OCI-LY7 (cell line): ENCODE measurements at regions not wholly inside any gene's neighbourhood (a gene's known extent, or its start where the extent isn't known, plus 50 kb on each side); places are given as distances from the start of the nearest gene placed in this dataset.

Experiments
- BruUV-seq: library from RNA; stranded (reverse); fragments of 400-500 nt; replicated peaks from 2 replicates; lab custom pipeline; 2021; lab: Mats Ljungman, UMichigan
- CTCF ChIA-PET: fragments of 300-600 bp; sonication (Branson Sonifier 250); formaldehyde crosslinking; loops from one replicate; lab custom pipeline; 2022; ENCODE audit warnings: antibody characterized with exemption; ENCODE audit not compliant: unreplicated experiment; lab: Charles Lee
- POLR2A ChIA-PET: fragments of 300-600 bp; sonication (Branson Sonifier 250); formaldehyde crosslinking; loops from one replicate; lab custom pipeline; 2022; ENCODE audit warnings: antibody characterized with exemption; lab: Charles Lee
- DNase-seq: peaks from one replicate; pipeline ENCODE4 v3.0.0-alpha.2; 2015; ENCODE audit warnings: low spot score
- H2AFZ ChIP-seq: fragments of 200-600 bp; sonication (generic), shearing (Covaris generic); 2 replicates; pipeline ENCODE4 v1.6.1; 2014; ENCODE audit warnings: mild to moderate bottlenecking, antibody characterized with exemption, low read length, moderate library complexity
- H3K27ac ChIP-seq: fragments of 200-600 bp; sonication (generic); 2 replicates; pipeline ENCODE4 v1.5.1; 2014; ENCODE audit warnings: mixed run types, low read depth, mild to moderate bottlenecking, moderate library complexity, low read length, inconsistent platforms; ENCODE audit not compliant: poor library complexity, severe bottlenecking
- H3K36me3 ChIP-seq: fragments of 200-600 bp; sonication (generic); 2 replicates; pipeline ENCODE4 v1.6.1; 2014; ENCODE audit warnings: mild to moderate bottlenecking, antibody characterized with exemption, low read length, moderate library complexity, mixed read lengths; ENCODE audit not compliant: insufficient read depth
- H3K4me1 ChIP-seq: fragments of 200-600 bp; sonication (generic); 2 replicates; pipeline ENCODE4 v1.5.1; 2014; ENCODE audit warnings: mild to moderate bottlenecking, low read length; ENCODE audit not compliant: insufficient read depth, poor library complexity, severe bottlenecking
- H3K4me2 ChIP-seq: fragments of 200-600 bp; sonication (generic); 2 replicates; pipeline ENCODE4 v1.6.1; 2014; ENCODE audit warnings: mild to moderate bottlenecking, low read length
- H3K4me3 ChIP-seq: fragments of 200-600 bp; sonication (generic); 2 replicates; pipeline ENCODE4 v1.5.1; 2014; ENCODE audit warnings: mild to moderate bottlenecking, low read depth, low read length; ENCODE audit not compliant: poor library complexity, severe bottlenecking
- H3K79me2 ChIP-seq: fragments of 200-600 bp; sonication (generic); 2 replicates; pipeline ENCODE4 v1.6.1; 2016; ENCODE audit warnings: low read depth, mild to moderate bottlenecking, low read length, moderate library complexity, mixed read lengths; ENCODE audit not compliant: insufficient read depth
- H3K9me2 ChIP-seq: fragments of 200-600 bp; sonication (generic); 2 replicates; pipeline ENCODE4 v1.6.1; 2016; ENCODE audit warnings: mild to moderate bottlenecking, low read length, mixed read lengths; ENCODE audit not compliant: insufficient read depth
- H3K9me3 ChIP-seq: fragments of 200-600 bp; sonication (generic); 2 replicates; pipeline ENCODE4 v1.6.1; 2014; ENCODE audit warnings: mild to moderate bottlenecking, mixed run types, low read length, mixed read lengths
- H4K20me1 ChIP-seq: fragments of 200-600 bp; sonication (generic); 2 replicates; pipeline ENCODE4 v1.6.1; 2014; ENCODE audit warnings: mild to moderate bottlenecking, antibody characterized with exemption, low read length, moderate library complexity, mixed read lengths; ENCODE audit not compliant: insufficient read depth
- EZH2phosphoT487 ChIP-seq: fragments of 200-600 bp; sonication (generic); IDR thresholded peaks from 2 replicates; pipeline ENCODE4 v1.6.1; 2018; ENCODE audit warnings: low read depth, borderline replicate concordance, mild to moderate bottlenecking, mixed run types, antibody characterized with exemption, low read length, moderate library complexity, mixed read lengths
- intact Hi-C: fragments of 100-400 bp; cut with micrococcal nuclease; formaldehyde crosslinking; loops from one replicate; pipeline ENCODE4 v1.10.0; 2022; ENCODE audit not compliant: unreplicated experiment
- TF ChIP-seq, protein P1 (sequence below): fragments of 200-600 bp; sonication (generic); conservative IDR thresholded peaks from 2 replicates; pipeline ENCODE4 v1.5.1; 2014; ENCODE audit warnings: mild to moderate bottlenecking, antibody characterized with exemption, low read length, moderate library complexity, mixed read lengths

DNA sequence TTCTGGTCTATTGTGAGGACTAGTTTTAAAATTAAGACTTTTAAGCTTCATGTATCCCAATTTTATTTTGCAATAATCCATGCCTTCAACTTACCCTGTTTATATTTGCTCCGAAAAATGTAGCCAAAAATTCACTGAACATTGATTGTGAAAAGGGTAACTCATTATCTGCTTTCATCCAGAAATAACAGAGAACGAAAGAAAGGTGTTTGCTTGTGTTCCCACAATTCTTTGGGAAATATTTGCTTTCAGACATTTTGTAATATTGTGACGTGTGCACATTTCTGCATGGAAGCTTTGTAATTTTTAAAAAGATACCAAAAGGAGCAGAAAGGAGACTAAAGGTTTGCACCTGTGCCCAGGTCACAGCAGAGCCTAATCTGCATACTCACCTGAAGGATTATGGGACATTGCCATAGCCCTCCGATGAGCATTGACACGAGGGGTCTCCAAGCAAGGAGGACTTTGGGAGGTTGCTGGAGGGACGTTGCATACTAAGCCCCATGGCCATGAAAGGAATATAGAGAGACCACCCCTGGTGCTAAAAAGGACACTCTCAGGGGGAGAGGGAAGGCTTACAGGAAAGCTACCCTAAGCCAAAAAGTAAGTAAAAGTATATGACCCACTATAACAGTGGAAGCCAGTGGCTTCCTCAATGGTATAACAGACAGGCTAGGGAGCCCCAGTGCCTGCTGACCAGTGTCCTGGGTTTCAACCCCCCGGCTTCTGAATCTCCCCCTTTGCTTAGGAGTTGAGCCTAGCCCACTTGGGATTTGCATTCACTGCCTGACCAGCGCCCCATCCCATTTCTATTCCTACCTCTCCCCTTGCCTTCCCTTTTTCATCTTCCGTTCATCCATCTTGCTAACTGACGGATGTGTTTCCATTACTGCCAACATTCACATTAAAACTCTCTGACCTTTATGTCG lies 148.6 kb upstream of the ZC3H12A start:
- H2AFZ ChIP-seq: no peak overlapping the region
- intact Hi-C loops: loop anchor here (2.0 kb wide), 1 partner anchor 149 kb away; no protein-coding TSS in a partner anchor
- H3K36me3 ChIP-seq: no peaks in the 10 kb centered on the region
- DNase-seq: no peak
- no TSS peak for BruUV-seq
- no peaks in the 10 kb centered on the region for H4K20me1 ChIP-seq
- ChIA-PET POLR2A (no interaction called here), CTCF (interaction anchor here (0.5 kb wide), 1 partner anchor 33 kb away, joined by 3 read pairs; no protein-coding TSS in a partner anchor)
- no peak overlapping the region for H3K4me3 ChIP-seq
- H3K4me1 ChIP-seq: no peaks in the 10 kb centered on the region
- H3K79me2 ChIP-seq: no peaks in the 10 kb centered on the region
- H3K27ac ChIP-seq: no peak overlapping the region
- no peaks in the 10 kb centered on the region for H3K9me3 ChIP-seq
- H3K4me2 ChIP-seq: no peak overlapping the region
- TF ChIP-seq EZH2phosphoT487: no peak
- TF ChIP-seq, protein P1, sequence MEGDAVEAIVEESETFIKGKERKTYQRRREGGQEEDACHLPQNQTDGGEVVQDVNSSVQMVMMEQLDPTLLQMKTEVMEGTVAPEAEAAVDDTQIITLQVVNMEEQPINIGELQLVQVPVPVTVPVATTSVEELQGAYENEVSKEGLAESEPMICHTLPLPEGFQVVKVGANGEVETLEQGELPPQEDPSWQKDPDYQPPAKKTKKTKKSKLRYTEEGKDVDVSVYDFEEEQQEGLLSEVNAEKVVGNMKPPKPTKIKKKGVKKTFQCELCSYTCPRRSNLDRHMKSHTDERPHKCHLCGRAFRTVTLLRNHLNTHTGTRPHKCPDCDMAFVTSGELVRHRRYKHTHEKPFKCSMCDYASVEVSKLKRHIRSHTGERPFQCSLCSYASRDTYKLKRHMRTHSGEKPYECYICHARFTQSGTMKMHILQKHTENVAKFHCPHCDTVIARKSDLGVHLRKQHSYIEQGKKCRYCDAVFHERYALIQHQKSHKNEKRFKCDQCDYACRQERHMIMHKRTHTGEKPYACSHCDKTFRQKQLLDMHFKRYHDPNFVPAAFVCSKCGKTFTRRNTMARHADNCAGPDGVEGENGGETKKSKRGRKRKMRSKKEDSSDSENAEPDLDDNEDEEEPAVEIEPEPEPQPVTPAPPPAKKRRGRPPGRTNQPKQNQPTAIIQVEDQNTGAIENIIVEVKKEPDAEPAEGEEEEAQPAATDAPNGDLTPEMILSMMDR: no peak
- H3K9me2 ChIP-seq: no peaks in the 10 kb centered on the region

DNA sequence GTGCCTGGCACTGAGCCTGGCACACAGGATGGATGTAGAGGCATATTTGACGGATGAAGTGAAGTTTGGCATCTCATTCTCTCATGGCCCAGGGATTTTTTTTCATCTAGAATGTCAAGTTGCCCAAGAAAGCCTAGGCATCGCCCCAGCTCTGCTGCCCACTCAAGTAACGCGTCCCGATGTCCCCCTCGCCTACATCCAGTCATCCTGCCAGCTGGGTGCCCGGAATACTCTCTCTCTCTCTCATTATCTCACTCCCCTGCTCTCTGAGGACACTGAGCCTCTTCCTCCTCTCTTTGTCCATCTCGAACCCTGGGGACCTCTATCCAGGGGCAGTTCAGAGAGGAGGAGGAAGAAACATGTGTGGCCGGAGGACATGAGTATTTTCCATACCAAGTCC lies 142.3 kb upstream of the ZC3H12A start:
- Histone ChIP-seq H3K4me2 (no peak overlapping the region), H3K9me3 (no peaks in the 10 kb centered on the region), H2AFZ (no peak overlapping the region), H3K27ac (no peak overlapping the region), H3K4me1 (no peaks in the 10 kb centered on the region), H3K36me3 (no peaks in the 10 kb centered on the region), H3K79me2 (no peaks in the 10 kb centered on the region), H3K9me2 (no peaks in the 10 kb centered on the region), H4K20me1 (no peaks in the 10 kb centered on the region), H3K4me3 (no peak overlapping the region)
- intact Hi-C loops: no loop called here
- BruUV-seq: no TSS peak
- DNase-seq: no peak
- ChIA-PET CTCF (interaction anchor here (0.6 kb wide), 1 partner anchor 22 kb away, joined by 3 read pairs; no protein-coding TSS in a partner anchor), POLR2A (no interaction called here)
- TF ChIP-seq, protein P1: no peak
- no peak for TF ChIP-seq EZH2phosphoT487

DNA sequence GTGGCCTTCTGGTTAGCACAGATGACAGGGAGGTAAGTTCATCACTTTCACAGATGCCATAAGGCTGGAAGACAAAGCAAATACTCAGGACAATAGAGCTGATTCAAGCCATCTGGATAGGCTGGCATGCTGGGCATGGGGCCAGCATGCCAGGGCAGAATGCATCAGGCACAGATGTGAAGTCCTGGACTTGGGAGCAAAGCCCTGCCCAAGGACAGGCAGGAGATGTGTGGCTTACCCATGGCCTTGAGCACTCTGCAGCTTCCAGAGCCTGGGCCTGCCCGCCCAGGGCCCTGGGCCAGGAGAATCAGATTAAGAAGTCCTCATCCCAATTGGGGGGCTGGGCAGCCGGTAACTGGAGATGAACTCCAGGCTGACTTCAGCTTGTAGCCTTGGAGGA lies 135.7 kb upstream of the ZC3H12A start:
- Histone ChIP-seq H3K9me2 (no peaks in the 10 kb centered on the region), H2AFZ (no peak overlapping the region), H3K9me3 (no peaks in the 10 kb centered on the region), H3K79me2 (no peaks in the 10 kb centered on the region), H4K20me1 (no peaks in the 10 kb centered on the region), H3K36me3 (no peaks in the 10 kb centered on the region), H3K4me2 (no peak overlapping the region), H3K4me1 (no peaks in the 10 kb centered on the region), H3K4me3 (no peak overlapping the region), H3K27ac (no peak overlapping the region)
- CTCF ChIA-PET: no interaction called here
- no peak for TF ChIP-seq EZH2phosphoT487
- TF ChIP-seq, protein P1: no peak
- intact Hi-C loops: no loop called here
- POLR2A ChIA-PET: interaction anchor here (0.6 to 1.0 kb wide), 2 partner anchors 79 to 379 kb away, joined by 3 to 4 read pairs; no protein-coding TSS in a partner anchor
- no TSS peak for BruUV-seq
- no peak for DNase-seq
